SW 1271 (cell line): ENCODE measurements at regions not wholly inside any gene's neighbourhood (a gene's known extent, or its start where the extent isn't known, plus 50 kb on each side); places are given as distances from the start of the nearest gene placed in this dataset.

Experiments
- DNase-seq, 2 experiments: peaks; one replicate each; lab custom pipeline; 2025; lab: John Stamatoyannopoulos, UW

DNA sequence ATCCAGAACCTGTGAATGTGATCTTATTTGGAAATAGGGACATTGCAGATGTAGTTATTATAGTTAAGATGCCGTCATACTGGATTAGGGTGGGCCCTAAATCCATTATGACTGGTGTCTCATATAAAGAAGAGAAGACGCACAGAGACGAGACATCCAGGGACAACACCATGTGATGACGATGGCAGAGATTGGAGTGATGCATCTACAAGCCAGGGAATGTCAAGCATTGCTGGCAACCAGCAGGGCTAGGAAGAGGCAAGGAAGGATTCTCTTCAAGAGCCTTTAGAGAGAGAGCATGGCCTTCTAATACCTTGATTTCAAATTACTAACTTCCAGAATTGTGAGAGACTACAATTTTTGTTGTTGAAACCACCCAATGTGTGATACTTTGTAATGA, 345.8 kb downstream of the PTEN start:
- no peak for DNase-seq

GRCh38 chr10:88209837-88210561, 346.6 kb downstream of the PTEN start:
- DNase-seq: no peak

DNA sequence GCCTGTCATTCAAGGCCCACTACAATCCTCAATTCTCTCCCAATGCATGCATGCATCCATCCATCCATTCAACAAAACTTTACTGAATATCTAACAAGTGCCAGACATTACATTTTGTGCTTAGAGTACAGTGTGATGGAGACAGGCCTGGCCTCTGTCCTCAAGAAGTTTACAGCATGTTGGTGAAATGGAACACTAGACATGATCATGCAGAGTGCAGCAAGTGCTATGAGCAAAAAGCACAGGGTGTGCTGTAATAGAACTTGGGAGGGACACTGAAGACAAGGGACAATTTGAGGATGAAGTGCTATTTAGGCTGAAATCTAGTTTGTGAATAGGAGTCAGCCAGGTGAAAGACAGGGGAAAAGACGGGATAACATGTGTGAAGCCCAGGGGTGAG, 347.8 kb downstream of the PTEN start:
- DNase-seq: no peak

DNA sequence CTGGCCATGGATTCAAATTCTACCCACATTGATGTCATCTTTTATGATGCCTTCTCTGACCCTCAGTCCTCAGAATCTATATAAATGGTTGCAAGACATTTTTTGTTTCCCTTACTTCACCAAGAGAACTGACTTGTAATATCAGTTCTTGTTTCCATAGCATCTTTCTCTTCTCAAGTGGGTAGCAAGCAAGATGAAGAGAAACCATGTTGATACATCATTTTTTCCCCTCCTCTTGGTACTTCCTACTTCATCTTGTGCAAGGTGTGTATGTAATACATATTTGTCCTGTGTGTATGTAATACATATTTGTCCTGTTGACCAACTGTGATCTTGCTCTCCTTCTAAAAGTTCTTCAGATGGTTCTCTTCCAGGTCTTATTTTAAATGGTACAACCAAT, 348.6 kb downstream of the PTEN start:
- DNase-seq: no peak

- no peak for DNase-seq
Measured at GRCh38 chr10:88213065-88213605, 349.7 kb downstream of the PTEN start.

DNA sequence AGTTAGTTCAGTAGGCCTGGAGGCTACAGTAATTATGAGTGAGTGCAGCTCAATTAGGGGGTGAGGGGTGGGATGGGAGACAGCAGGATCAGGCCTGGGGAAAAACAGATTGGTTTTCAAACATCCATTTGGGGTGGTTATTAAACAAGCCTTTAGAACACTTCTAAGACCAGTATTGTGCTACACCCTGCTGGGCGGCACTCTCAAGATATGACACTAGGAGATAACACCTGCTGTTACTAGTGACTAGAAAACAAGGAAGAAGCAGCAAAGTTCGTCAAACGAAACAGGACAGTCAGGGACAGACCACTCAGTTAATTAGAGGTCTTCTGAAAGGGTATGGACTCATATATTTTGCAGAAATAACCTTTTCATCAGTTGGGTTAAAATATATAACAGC, 353.6 kb downstream of the PTEN start:
- no peak for DNase-seq

DNA sequence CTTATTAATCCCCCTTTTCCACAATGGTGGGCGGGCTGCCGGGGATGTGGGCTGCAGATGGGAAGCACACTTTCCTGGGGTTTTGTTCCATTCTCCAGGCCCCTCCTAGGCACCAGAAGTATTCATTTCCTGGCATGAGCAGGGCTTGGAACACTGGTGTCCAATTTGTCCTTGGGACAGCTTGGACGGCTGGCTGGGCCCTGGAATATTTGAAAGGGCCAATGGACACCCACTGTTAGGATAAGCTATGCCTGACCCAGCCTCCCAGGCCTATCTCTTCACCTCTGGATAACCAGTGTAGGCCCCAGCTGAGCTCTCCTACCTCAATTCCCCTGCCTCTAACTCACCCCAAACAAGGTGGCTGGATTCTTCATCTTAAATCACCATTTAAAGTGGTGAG, 354.9 kb downstream of the PTEN start:
- DNase-seq: no peak

DNA sequence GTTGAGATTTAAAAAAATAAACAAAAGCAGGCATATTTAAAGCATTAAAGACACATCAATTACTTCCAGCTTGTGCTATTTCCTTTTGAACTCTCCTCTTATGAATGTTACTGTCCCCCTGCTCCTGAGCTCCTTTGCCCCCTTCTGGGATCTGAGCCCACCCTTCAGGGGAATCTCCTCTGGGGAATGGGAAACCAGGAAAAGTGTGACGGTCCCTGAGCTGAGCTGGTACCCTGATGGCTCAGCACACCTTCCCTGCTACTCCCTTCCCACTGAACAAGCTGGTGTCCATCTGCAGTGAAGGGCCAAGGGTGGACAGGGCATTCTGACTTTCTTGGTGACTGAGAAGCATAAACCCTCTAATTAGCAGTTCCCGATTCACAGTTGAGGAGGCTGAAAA, 356.3 kb downstream of the PTEN start:
- no peak for DNase-seq

GRCh38 chr10:88221010-88221973, 357.9 kb downstream of the PTEN start:
- DNase-seq: no peak

DNA sequence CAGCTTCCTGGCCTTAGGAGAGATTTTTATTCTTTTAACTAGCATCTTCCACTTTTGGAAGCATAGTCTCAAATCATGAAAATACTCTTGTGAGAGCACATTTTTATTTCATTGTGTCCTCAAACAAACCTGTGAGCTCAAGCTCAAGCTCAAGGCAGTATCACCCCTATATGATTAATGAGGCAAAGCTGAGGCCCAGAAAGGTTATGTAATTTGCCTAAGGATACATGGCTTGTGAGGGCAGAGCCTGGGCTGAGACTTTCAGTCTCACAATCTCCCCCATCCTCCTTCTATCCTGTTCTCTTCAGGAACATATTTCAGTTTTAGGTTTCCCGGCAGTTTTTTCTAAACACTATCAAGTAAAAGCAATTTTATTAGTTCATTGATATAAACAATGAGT, 359.5 kb downstream of the PTEN start:
- no peak for DNase-seq
